CD4-positive, alpha-beta T cell treated with Interleukin-15 for 4 hours (primary cell): ENCODE measurements at regions not wholly inside any gene's neighbourhood (a gene's known extent, or its start where the extent isn't known, plus 50 kb on each side); places are given as distances from the start of the nearest gene placed in this dataset.
"Not testable (repeated sequence)": the region's sequence is repeated elsewhere in the genome, so short reads cannot be mapped to it uniquely, and the experiment has no call there.

Experiments
- DNase-seq: peaks from one replicate; pipeline ENCODE4 v3.0.0-alpha.2; 2020; ENCODE audit warnings: low spot score

GRCh38 chr21:33972539-33972938 is 56.9 kb upstream of the ATP5PO start:
- no peak for DNase-seq

- no peak for DNase-seq
Measured at GRCh38 chr21:33971492-33972013, 55.9 kb upstream of the ATP5PO start.

- no peak for DNase-seq
Measured at GRCh38 chr21:33969581-33969980, 54.0 kb upstream of the ATP5PO start.

GRCh38 chr21:33968995-33969348 is 53.4 kb upstream of the ATP5PO start:
- no peak for DNase-seq

- DNase-seq = no peak
Measured at GRCh38 chr21:33968080-33968994, 52.7 kb upstream of the ATP5PO start.

GRCh38 chr21:33967086-33967571 is 51.5 kb upstream of the ATP5PO start:
- DNase-seq = no peak

GRCh38 chr21:33966324-33966949 is 50.8 kb upstream of the ATP5PO start:
- DNase-seq = no peak

- not testable (repeated sequence) for DNase-seq
Measured at GRCh38 chr21:33965662-33966061, 50.1 kb upstream of the ATP5PO start.
